ENCODE measurements at regions not wholly inside any gene's neighbourhood (a gene's known extent, or its start where the extent isn't known, plus 50 kb on each side); places are given as distances from the start of the nearest gene placed in this dataset.

GRCh38 chr1:110774398-110774797 lies 98.5 kb upstream of the CD53 start:
- Histone ChIP-seq H3K4me3 (ENCODE audit: low read depth, low read length) (no peak overlapping the region), H3K4me1 (ENCODE audit: control insufficient read depth, insufficient read depth, low read length) (no peaks in the 10 kb centered on the region), H3K9me3 (ENCODE audit: control insufficient read depth, insufficient read depth, low read depth, low read length) (no peaks in the 10 kb centered on the region), H3K36me3 (ENCODE audit: control insufficient read depth in 2 of 2, insufficient read depth in 1 of 2, low read length in 2 of 2) (no peaks in the 10 kb centered on the region), H3K27ac (ENCODE audit: extremely low read depth, low read depth, low read length) (no peak overlapping the region)
- ChIA-PET POLR2A (no interaction called here), CTCF (interaction anchor here (1.3 to 3.8 kb wide), 2 partner anchors 8 to 9 kb away, joined by 5 to 24 read pairs; no protein-coding TSS in a partner anchor)
- TF ChIP-seq ZNF16 (tag by site-specific recombination; IDR thresholded peaks at IDR 0.05; ENCODE audit: low read depth): no peak
- TF ChIP-seq ZNF768 (tag by site-specific recombination; IDR thresholded peaks at IDR 0.05): no peak
- no peak for TF ChIP-seq ZNF626 (tag by site-specific recombination; IDR thresholded peaks at IDR 0.05)
- TF ChIP-seq ZSCAN30 (tag by site-specific recombination; IDR thresholded peaks at IDR 0.05): no peak
- no peak for TF ChIP-seq ZNF48 (tag by site-specific recombination; IDR thresholded peaks at IDR 0.05)
- TF ChIP-seq ZNF792 (tag by site-specific recombination; IDR thresholded peaks at IDR 0.05): no peak
- TF ChIP-seq, protein P1, sequence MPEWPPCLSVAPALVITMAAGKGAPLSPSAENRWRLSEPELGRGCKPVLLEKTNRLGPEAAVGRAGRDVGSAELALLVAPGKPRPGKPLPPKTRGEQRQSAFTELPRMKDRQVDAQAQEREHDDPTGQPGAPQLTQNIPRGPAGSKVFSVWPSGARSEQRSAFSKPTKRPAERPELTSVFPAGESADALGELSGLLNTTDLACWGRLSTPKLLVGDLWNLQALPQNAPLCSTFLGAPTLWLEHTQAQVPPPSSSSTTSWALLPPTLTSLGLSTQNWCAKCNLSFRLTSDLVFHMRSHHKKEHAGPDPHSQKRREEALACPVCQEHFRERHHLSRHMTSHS (tag by site-specific recombination; IDR thresholded peaks at IDR 0.05): no peak
- no peak for TF ChIP-seq ZNF549 (tag by site-specific recombination; IDR thresholded peaks at IDR 0.05)
- no peak for TF ChIP-seq ZNF843 (tag by site-specific recombination; IDR thresholded peaks at IDR 0.05)
- no peak for TF ChIP-seq SETDB1 (IDR thresholded peaks at IDR 0.05; ENCODE audit: insufficient read length, low read length)
- TF ChIP-seq TRIM28 (IDR thresholded peaks at IDR 0.05; ENCODE audit: borderline replicate concordance, low read length): no peak
- no peak for TF ChIP-seq ZBTB1 (tag by site-specific recombination; IDR thresholded peaks at IDR 0.05)
- no peak for TF ChIP-seq WT1 (tag by site-specific recombination; IDR thresholded peaks at IDR 0.05)
- no peak for TF ChIP-seq MYNN (tag by site-specific recombination; IDR thresholded peaks at IDR 0.05; ENCODE audit: borderline replicate concordance)
- no peak for TF ChIP-seq ZNF473 (tag by site-specific recombination; IDR thresholded peaks at IDR 0.05)

DNA sequence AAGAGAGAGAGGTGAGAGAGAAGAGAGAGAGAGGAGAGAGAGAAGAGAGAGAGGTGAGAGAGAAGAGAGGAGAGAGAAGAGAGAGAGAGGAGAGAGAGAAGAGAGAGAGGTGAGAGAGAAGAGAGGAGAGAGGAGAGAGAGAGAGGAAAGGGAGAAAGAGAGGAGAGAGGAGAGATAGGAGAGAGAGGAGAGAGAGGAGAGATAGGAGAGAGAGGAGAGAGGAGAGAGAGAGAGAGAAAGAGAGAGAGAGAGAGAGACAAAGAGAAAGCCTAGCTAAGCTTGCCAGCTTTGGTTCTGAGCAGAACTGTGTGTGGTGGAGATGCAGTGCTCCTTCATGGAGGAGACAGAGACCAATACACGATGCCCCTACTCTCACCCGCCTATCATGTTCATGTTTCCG lies 99.1 kb upstream of the KCNA3 start:
- Histone ChIP-seq H3K9me3 (ENCODE audit: control insufficient read depth, insufficient read depth, low read depth, low read length) (no peaks in the 10 kb centered on the region), H3K36me3 (ENCODE audit: control insufficient read depth in 2 of 2, insufficient read depth in 1 of 2, low read length in 2 of 2) (no peaks in the 10 kb centered on the region), H3K27ac (ENCODE audit: extremely low read depth, low read depth, low read length) (no peak overlapping the region), H3K4me1 (ENCODE audit: control insufficient read depth, insufficient read depth, low read length) (no peaks in the 10 kb centered on the region), H3K4me3 (ENCODE audit: low read depth, low read length) (no peak overlapping the region)
- TF ChIP-seq KLF10 (tag by site-specific recombination; IDR thresholded peaks at IDR 0.05): no peak
- TF ChIP-seq PRDM1 (tag by site-specific recombination; IDR thresholded peaks at IDR 0.05): 0 out of 2 replicates have a peak, but pooled peaks have one; percentile 19
- TF ChIP-seq, protein P2, sequence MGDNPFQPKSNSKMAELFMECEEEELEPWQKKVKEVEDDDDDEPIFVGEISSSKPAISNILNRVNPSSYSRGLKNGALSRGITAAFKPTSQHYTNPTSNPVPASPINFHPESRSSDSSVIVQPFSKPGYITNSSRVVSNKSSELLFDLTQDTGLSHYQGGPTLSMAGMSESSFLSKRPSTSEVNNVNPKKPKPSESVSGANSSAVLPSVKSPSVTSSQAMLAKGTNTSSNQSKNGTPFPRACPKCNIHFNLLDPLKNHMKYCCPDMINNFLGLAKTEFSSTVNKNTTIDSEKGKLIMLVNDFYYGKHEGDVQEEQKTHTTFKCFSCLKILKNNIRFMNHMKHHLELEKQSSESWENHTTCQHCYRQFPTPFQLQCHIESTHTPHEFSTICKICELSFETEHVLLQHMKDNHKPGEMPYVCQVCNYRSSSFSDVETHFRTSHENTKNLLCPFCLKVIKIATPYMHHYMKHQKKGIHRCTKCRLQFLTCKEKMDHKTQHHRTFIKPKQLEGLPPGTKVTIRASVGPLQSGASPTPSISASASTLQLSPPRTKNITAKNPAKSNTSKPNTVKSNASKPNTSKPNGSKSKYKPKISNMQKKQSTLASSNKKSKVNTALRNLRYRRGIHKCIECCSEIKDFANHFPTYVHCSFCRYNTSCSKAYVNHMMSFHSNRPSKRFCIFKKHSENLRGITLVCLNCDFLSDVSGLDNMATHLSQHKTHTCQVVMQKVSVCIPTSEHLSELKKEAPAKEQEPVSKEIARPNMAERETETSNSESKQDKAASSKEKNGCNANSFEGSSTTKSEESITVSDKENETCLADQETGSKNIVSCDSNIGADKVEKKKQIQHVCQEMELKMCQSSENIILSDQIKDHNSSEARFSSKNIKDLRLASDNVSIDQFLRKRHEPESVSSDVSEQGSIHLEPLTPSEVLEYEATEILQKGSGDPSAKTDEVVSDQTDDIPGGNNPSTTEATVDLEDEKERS (tag by site-specific recombination; IDR thresholded peaks at IDR 0.05): no peak
- TF ChIP-seq ZNF596 (tag by site-specific recombination; IDR thresholded peaks at IDR 0.05): peak; percentile 93
- peak; percentile 92 for TF ChIP-seq ZNF169 (tag by site-specific recombination; IDR thresholded peaks at IDR 0.05)
- ChIA-PET CTCF (interaction anchor here (1.3 to 3.8 kb wide), 2 partner anchors 9 kb away, joined by 5 to 24 read pairs; no protein-coding TSS in a partner anchor), POLR2A (no interaction called here)

Data from HEK293 (cell line).